ENCODE measurements at regions not wholly inside any gene's neighbourhood (a gene's known extent, or its start where the extent isn't known, plus 50 kb on each side); places are given as distances from the start of the nearest gene placed in this dataset.

GRCh38 chr5:67644221-67644920 is 447.8 kb upstream of the CD180 start:
- Histone ChIP-seq H3K4me1 (peaks cover 0 to 70% (median 28%) of the 10 kb centered on the region in 4 donors), H3K36me3 (no peaks in the 10 kb centered on the region), H3K27ac (peak overlapping the region in 1 of 2 donors; percentile 42), H3K9me3 (peaks cover 0 to 10% (median 0%) of the 10 kb centered on the region in 3 donors), H3K27me3 (no peaks in the 10 kb centered on the region), H3K4me3 (no peak overlapping the region)
- DNase-seq: no peak
- TF ChIP-seq CTCF (IDR thresholded peaks at IDR 0.05): no peak
- intact Hi-C loops (cut with DNase I; ENCODE audit: low total_unique reads): no loop called here

- intact Hi-C loops (cut with DNase I; ENCODE audit: low total_unique reads): no loop called here
- Histone ChIP-seq H3K9me3 (peaks cover 0 to 10% (median 0%) of the 10 kb centered on the region in 3 donors), H3K36me3 (no peaks in the 10 kb centered on the region), H3K27ac (peak overlapping the region in 1 of 2 donors; percentile 42), H3K4me1 (peaks cover 0 to 67% (median 20%) of the 10 kb centered on the region in 4 donors), H3K4me3 (no peak overlapping the region), H3K27me3 (no peaks in the 10 kb centered on the region)
- TF ChIP-seq CTCF (IDR thresholded peaks at IDR 0.05): no peak
- no peak for DNase-seq
Measured at GRCh38 chr5:67643536-67643935, 446.9 kb upstream of the CD180 start.

- no peak overlapping the region for H3K27ac ChIP-seq
- H3K4me1 ChIP-seq: peaks cover 0 to 55% (median 5%) of the 10 kb centered on the region in 4 donors
- H3K27me3 ChIP-seq: no peaks in the 10 kb centered on the region
- peaks cover 0 to 10% (median 0%) of the 10 kb centered on the region in 3 donors for H3K9me3 ChIP-seq
- DNase-seq: no peak
- no peak for TF ChIP-seq CTCF (IDR thresholded peaks at IDR 0.05)
- no peak overlapping the region for H3K4me3 ChIP-seq
- H3K36me3 ChIP-seq: no peaks in the 10 kb centered on the region
- intact Hi-C loops (cut with DNase I; ENCODE audit: low total_unique reads): no loop called here
Measured at GRCh38 chr5:67639976-67640375, 443.4 kb upstream of the CD180 start.

GRCh38 chr5:67639313-67639712 is 442.7 kb upstream of the CD180 start:
- Histone ChIP-seq H3K36me3 (no peaks in the 10 kb centered on the region), H3K4me3 (no peak overlapping the region), H3K27ac (peak overlapping the region in 1 of 2 donors; percentile 20), H3K9me3 (peaks cover 0 to 3% (median 0%) of the 10 kb centered on the region in 3 donors), H3K4me1 (peaks cover 0 to 55% (median 5%) of the 10 kb centered on the region in 4 donors), H3K27me3 (no peaks in the 10 kb centered on the region)
- no peak for TF ChIP-seq CTCF (IDR thresholded peaks at IDR 0.05)
- intact Hi-C loops (cut with DNase I; ENCODE audit: low total_unique reads): no loop called here
- DNase-seq: no peak

- no peak for DNase-seq
- no peak for TF ChIP-seq CTCF (IDR thresholded peaks at IDR 0.05)
- Histone ChIP-seq H3K4me3 (no peak overlapping the region), H3K9me3 (no peaks in the 10 kb centered on the region), H3K36me3 (no peaks in the 10 kb centered on the region), H3K27ac (peak overlapping the region in 1 of 2 donors; percentile 29), H3K27me3 (no peaks in the 10 kb centered on the region), H3K4me1 (peaks cover 0 to 37% (median 5%) of the 10 kb centered on the region in 4 donors)
- intact Hi-C loops (cut with DNase I; ENCODE audit: low total_unique reads): no loop called here
Measured at GRCh38 chr5:67636850-67637524, 440.4 kb upstream of the CD180 start.

Measured in tibial artery (tissue), 4 donors.